ENCODE measurements at regions not wholly inside any gene's neighbourhood (a gene's known extent, or its start where the extent isn't known, plus 50 kb on each side); places are given as distances from the start of the nearest gene placed in this dataset.
"Not testable (repeated sequence)": the region's sequence is repeated elsewhere in the genome, so short reads cannot be mapped to it uniquely, and the experiment has no call there.

DNA sequence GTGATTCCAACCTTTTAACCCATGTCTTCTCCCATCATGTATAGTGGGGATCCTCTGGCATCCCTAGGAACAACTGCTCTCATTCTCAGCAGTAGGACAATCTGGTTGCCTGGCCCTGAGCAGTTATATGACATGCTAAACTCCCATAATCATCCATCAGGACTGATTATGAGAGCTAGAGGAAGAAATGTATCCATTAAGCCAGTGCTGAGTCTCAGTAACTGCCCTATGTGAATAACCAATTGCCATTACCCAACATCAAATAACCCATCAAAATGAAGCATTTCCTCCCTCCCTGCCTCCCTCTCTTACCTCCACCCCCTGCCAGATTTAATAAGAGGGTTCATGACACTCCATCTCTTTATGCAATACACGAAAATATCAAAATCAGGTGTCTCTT, 277.6 kb downstream of the NXPE2 start:
- peaks cover 2% of the 10 kb centered on the region for H3K27me3 Mint-ChIP-seq
- POLR2A ChIA-PET, result no interaction called here

GRCh38 chr11:114956566-114956965, 278.2 kb downstream of the NXPE2 start:
- H3K27ac Mint-ChIP-seq, result no peak overlapping the region
- CTCF ChIA-PET, result no interaction called here
- ATAC-seq (no peak), DNase-seq (no peak)
- H3K36me3 Mint-ChIP-seq (ENCODE audit: low read depth), result no peaks in the 10 kb centered on the region
- intact Hi-C loops (cut with DNase I, micrococcal nuclease), result no loop called here
- no peak overlapping the region for H3K4me3 Mint-ChIP-seq
- H3K4me1 Mint-ChIP-seq, result no peaks in the 10 kb centered on the region
- H3K27me3 Mint-ChIP-seq, result peaks cover 2% of the 10 kb centered on the region
- H3K9me3 Mint-ChIP-seq (ENCODE audit: low read depth), result no peaks in the 10 kb centered on the region
- POLR2A ChIA-PET, result no interaction called here

More for the DNA sequence above, 277.6 kb downstream of the NXPE2 start:
- no peak overlapping the region for H3K4me3 Mint-ChIP-seq
- no peaks in the 10 kb centered on the region for H3K9me3 Mint-ChIP-seq (ENCODE audit: low read depth)
- ATAC-seq (no peak), DNase-seq (no peak)
- H3K36me3 Mint-ChIP-seq (ENCODE audit: low read depth), result no peaks in the 10 kb centered on the region
- no peak overlapping the region for H3K27ac Mint-ChIP-seq
- CTCF ChIA-PET, result no interaction called here
- intact Hi-C loops (cut with DNase I, micrococcal nuclease), result no loop called here
- H3K4me1 Mint-ChIP-seq, result no peaks in the 10 kb centered on the region

DNA sequence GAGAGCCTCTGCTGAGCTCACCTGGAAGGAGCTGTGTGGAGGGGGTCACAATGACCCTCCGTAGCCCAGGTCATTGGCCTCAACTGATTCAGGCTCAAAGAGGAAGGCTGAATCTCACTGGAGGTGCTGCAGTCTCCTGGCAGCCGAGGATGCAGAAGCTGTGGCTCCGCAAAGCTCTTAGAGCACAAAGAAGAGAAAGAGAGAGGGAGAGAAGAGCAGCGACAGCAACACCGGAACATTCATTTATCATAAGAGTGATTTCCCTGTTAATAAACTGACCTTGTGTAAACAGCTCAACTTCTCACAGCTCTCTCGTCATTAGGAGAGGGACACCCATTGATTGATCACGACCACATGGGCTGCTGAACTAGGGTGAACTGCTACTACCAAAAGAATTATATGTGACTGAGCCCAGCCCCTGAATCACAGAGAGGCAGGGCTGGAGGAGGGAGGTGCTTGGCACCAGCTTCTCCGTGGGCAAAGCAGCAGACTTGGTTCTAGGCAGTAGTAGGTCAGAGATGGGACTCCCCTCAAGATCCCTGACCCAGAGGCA, 281.7 kb downstream of the NXPE2 start:
- DNase-seq (no peak), ATAC-seq (no peak)
- H3K4me3 Mint-ChIP-seq, result no peak overlapping the region
- ChIA-PET CTCF (interaction anchor here (0.6 kb wide), 1 partner anchor 852 kb away, joined by 3 read pairs; no protein-coding TSS in a partner anchor), POLR2A (no interaction called here)
- peaks cover 9% of the 10 kb centered on the region for H3K27me3 Mint-ChIP-seq
- intact Hi-C loops (cut with DNase I, micrococcal nuclease), result no loop called here
- no peaks in the 10 kb centered on the region for H3K9me3 Mint-ChIP-seq (ENCODE audit: low read depth)
- H3K27ac Mint-ChIP-seq, result no peak overlapping the region
- no peaks in the 10 kb centered on the region for H3K36me3 Mint-ChIP-seq (ENCODE audit: low read depth)
- H3K4me1 Mint-ChIP-seq, result no peaks in the 10 kb centered on the region

DNA sequence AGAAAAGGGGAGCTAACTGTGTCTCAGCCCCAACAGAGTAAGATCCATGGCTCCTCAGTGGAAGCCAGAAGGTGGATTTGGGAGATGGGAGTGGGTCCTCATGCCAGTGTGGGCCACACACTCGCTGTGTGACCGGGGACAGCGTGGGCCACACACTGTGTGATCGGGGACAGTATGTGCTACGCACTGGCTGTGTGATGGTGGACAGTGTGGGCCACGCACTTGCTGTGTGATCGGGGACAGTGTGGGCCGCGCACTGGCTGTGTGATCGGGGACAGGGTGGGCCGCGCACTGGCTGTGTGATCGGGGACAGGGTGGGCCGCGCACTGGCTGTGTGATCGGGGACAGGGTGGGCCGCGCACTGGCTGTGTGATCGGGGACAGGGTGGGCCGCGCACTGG, 282.5 kb downstream of the NXPE2 start:
- CTCF ChIA-PET; ATAC-seq; H3K27ac Mint-ChIP-seq; H3K36me3 Mint-ChIP-seq (ENCODE audit: low read depth); H3K4me3 Mint-ChIP-seq; H3K27me3 Mint-ChIP-seq; H3K4me1 Mint-ChIP-seq; POLR2A ChIA-PET; DNase-seq; H3K9me3 Mint-ChIP-seq (ENCODE audit: low read depth); intact Hi-C loops (cut with DNase I, micrococcal nuclease): not testable (repeated sequence)

- no peak for ATAC-seq
- no peaks in the 10 kb centered on the region for H3K4me1 Mint-ChIP-seq
- no peak overlapping the region for H3K4me3 Mint-ChIP-seq
- intact Hi-C loops (cut with DNase I, micrococcal nuclease), result no loop called here
- H3K9me3 Mint-ChIP-seq (ENCODE audit: low read depth), result no peaks in the 10 kb centered on the region
- ChIA-PET CTCF (no interaction called here), POLR2A (no interaction called here)
- no peak overlapping the region for H3K27ac Mint-ChIP-seq
- H3K36me3 Mint-ChIP-seq (ENCODE audit: low read depth), result no peaks in the 10 kb centered on the region
- DNase-seq, result no peak
- H3K27me3 Mint-ChIP-seq, result peaks cover 12% of the 10 kb centered on the region
Measured at GRCh38 chr11:114964676-114965214, 286.4 kb downstream of the NXPE2 start.

GRCh38 chr11:114970927-114971645, 292.8 kb downstream of the NXPE2 start:
- POLR2A ChIA-PET, result no interaction called here

GRCh38 chr11:114972105-114972504, 293.8 kb downstream of the NXPE2 start:
- ChIA-PET POLR2A (no interaction called here), CTCF (no interaction called here)
- Mint-ChIP-seq H3K27me3 (no peaks in the 10 kb centered on the region), H3K9me3 (ENCODE audit: low read depth) (no peaks in the 10 kb centered on the region), H3K36me3 (ENCODE audit: low read depth) (no peaks in the 10 kb centered on the region), H3K4me1 (no peaks in the 10 kb centered on the region), H3K27ac (no peak overlapping the region), H3K4me3 (no peak overlapping the region)
- no peak for DNase-seq
- no peak for ATAC-seq
- intact Hi-C loops (cut with DNase I, micrococcal nuclease), result no loop called here

More at GRCh38 chr11:114970927-114971645, 292.8 kb downstream of the NXPE2 start:
- CTCF ChIA-PET, result no interaction called here
- intact Hi-C loops (cut with DNase I, micrococcal nuclease), result no loop called here
- Mint-ChIP-seq H3K36me3 (ENCODE audit: low read depth) (no peaks in the 10 kb centered on the region), H3K27me3 (peaks cover 4% of the 10 kb centered on the region), H3K9me3 (ENCODE audit: low read depth) (no peaks in the 10 kb centered on the region), H3K4me3 (no peak overlapping the region), H3K4me1 (no peaks in the 10 kb centered on the region), H3K27ac (no peak overlapping the region)
- no peak for ATAC-seq
- no peak for DNase-seq

- ChIA-PET POLR2A (no interaction called here), CTCF (no interaction called here)
- Mint-ChIP-seq H3K27ac (no peak overlapping the region), H3K4me1 (no peaks in the 10 kb centered on the region), H3K36me3 (ENCODE audit: low read depth) (no peaks in the 10 kb centered on the region), H3K27me3 (no peaks in the 10 kb centered on the region), H3K9me3 (ENCODE audit: low read depth) (no peaks in the 10 kb centered on the region), H3K4me3 (no peak overlapping the region)
- DNase-seq, result no peak
- no peak for ATAC-seq
- intact Hi-C loops (cut with DNase I, micrococcal nuclease), result no loop called here
Measured at GRCh38 chr11:114977651-114978050, 299.3 kb downstream of the NXPE2 start.

GRCh38 chr11:114982141-114982540, 303.8 kb downstream of the NXPE2 start:
- Mint-ChIP-seq H3K4me1 (no peaks in the 10 kb centered on the region), H3K4me3 (no peak overlapping the region), H3K27me3 (no peaks in the 10 kb centered on the region), H3K27ac (no peak overlapping the region), H3K36me3 (ENCODE audit: low read depth) (no peaks in the 10 kb centered on the region), H3K9me3 (ENCODE audit: low read depth) (no peaks in the 10 kb centered on the region)
- DNase-seq (no peak), ATAC-seq (no peak)
- intact Hi-C loops (cut with DNase I, micrococcal nuclease), result no loop called here
- ChIA-PET POLR2A (no interaction called here), CTCF (no interaction called here)

DNA sequence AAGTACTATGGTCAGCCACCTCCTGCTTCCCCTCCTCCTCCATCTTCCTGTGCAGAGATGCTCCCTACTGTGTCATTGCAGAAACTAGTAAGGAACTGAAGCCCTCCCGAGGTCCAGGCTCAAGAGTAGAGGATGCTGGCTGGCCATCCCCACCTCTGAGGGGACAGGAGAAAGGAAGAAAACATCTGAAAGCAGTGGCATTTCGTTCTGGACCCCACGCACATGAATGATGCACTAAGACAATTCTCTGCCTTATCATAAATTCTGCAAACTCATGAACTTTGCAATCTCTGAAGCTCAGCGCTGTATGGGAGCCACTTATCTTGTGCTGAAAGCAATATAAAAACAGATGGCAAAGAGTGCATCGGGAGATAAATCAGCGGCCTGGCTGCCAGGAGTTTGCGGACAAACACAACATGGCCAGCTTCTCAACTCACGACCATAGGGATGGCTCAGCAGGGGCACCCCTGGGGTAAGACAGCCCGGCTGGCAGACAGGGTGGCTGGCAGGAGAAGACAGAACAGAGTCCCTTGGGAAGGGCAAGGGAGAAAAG, 306.4 kb downstream of the NXPE2 start:
- H3K9me3 Mint-ChIP-seq (ENCODE audit: low read depth), result no peaks in the 10 kb centered on the region
- H3K36me3 Mint-ChIP-seq (ENCODE audit: low read depth), result no peaks in the 10 kb centered on the region
- DNase-seq, result no peak
- CTCF ChIA-PET, result no interaction called here
- H3K27me3 Mint-ChIP-seq, result no peaks in the 10 kb centered on the region
- no peak overlapping the region for H3K27ac Mint-ChIP-seq
- H3K4me3 Mint-ChIP-seq, result no peak overlapping the region
- no peak for ATAC-seq
- intact Hi-C loops (cut with DNase I, micrococcal nuclease), result no loop called here
- POLR2A ChIA-PET, result no interaction called here
- H3K4me1 Mint-ChIP-seq, result no peaks in the 10 kb centered on the region

DNA sequence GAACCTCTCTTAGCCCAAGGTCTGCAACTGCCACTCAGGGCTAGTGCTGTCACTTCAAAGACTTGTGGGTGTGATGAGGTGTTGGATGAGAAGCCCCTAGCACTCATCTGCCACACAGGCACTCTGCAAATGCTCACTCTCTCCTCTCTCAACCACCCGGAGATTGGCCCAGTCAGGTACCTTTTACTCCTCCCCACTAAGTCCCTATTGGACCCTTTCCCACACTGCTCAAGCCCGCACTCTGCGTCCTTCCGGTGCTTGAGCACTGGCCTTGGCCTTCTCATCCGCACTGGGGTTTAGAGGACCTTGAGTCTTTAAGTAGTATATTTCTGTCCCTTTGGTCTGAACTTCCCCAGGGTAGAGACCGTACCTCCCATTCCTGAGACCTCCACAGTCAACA, 308.0 kb downstream of the NXPE2 start:
- ChIA-PET POLR2A (no interaction called here), CTCF (no interaction called here)
- no peak for DNase-seq
- H3K4me3 Mint-ChIP-seq, result no peak overlapping the region
- no peaks in the 10 kb centered on the region for H3K36me3 Mint-ChIP-seq (ENCODE audit: low read depth)
- no peak overlapping the region for H3K27ac Mint-ChIP-seq
- no peaks in the 10 kb centered on the region for H3K4me1 Mint-ChIP-seq
- no peaks in the 10 kb centered on the region for H3K27me3 Mint-ChIP-seq
- no peak for ATAC-seq
- H3K9me3 Mint-ChIP-seq (ENCODE audit: low read depth), result no peaks in the 10 kb centered on the region
- intact Hi-C loops (cut with DNase I, micrococcal nuclease), result no loop called here

- no peak for DNase-seq
- ChIA-PET CTCF (no interaction called here), POLR2A (no interaction called here)
- Mint-ChIP-seq H3K27me3 (no peaks in the 10 kb centered on the region), H3K4me1 (no peaks in the 10 kb centered on the region), H3K9me3 (ENCODE audit: low read depth) (no peaks in the 10 kb centered on the region), H3K27ac (no peak overlapping the region), H3K4me3 (no peak overlapping the region), H3K36me3 (ENCODE audit: low read depth) (no peaks in the 10 kb centered on the region)
- intact Hi-C loops (cut with DNase I, micrococcal nuclease), result no loop called here
- ATAC-seq, result no peak
Measured at GRCh38 chr11:114987186-114987760, 308.9 kb downstream of the NXPE2 start.

Data from activated CD4-positive, alpha-beta T cell treated with anti-CD3 and anti-CD28 coated beads for 36 hours (primary cell).